Esophagus squamous epithelium (tissue), 4 donors: ENCODE measurements at regions not wholly inside any gene's neighbourhood (a gene's known extent, or its start where the extent isn't known, plus 50 kb on each side); places are given as distances from the start of the nearest gene placed in this dataset.

ENCODE experiments used
- CTCF ChIP-seq, 6 experiments: fragments of 450-650 bp in 4 of 6; fragments of 200-600 bp in 2 of 6; sonication (generic) in 2 of 6; IDR thresholded peaks; one replicate each; pipeline ENCODE4 v1.5.1; 2016 to 2019; ENCODE audit warnings: antibody characterized with exemption in 6 of 6, mild to moderate bottlenecking in 4 of 6, moderate library complexity in 4 of 6
- POLR2A ChIP-seq, 4 donors: fragments of 450-650 bp; IDR thresholded peaks; one replicate each; pipeline ENCODE4 v1.6.1; 2017; ENCODE audit warnings: antibody characterized with exemption in 4 of 4, mild to moderate bottlenecking in 4 of 4, moderate library complexity in 3 of 4

DNA sequence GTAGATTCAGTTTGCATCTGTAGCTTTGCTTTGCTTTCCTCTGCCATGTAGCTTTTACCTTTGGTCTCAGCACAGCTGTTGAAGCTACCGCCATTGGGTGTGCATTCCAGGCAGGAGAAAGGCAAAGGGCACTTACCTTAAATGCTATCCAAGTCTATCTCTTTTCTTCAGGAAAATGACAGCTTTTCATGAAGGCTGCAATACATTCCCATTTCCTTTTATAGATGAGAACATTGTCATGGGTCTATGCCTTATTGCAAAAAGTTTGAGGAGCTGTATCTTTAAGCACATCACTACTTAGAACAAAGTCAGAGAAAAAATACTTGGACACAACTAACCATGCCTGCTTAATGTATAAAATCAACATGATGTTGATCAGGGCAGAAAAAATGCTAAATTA is 266.8 kb downstream of the DOK5 start:
- TF ChIP-seq CTCF (IDR thresholded peaks at IDR 0.05) = no peak
- TF ChIP-seq POLR2A (IDR thresholded peaks at IDR 0.05) = no peak
